GM18861 (cell line): ENCODE measurements at regions not wholly inside any gene's neighbourhood (a gene's known extent, or its start where the extent isn't known, plus 50 kb on each side); places are given as distances from the start of the nearest gene placed in this dataset.
"Not testable (repeated sequence)": the region's sequence is repeated elsewhere in the genome, so short reads cannot be mapped to it uniquely, and the experiment has no call there.

Experiments
- ATAC-seq: cut with Tn5 transposase; IDR thresholded peaks from one replicate; pipeline ENCODE4 v1.9.1; 2021; ENCODE audit not compliant: unreplicated experiment

DNA sequence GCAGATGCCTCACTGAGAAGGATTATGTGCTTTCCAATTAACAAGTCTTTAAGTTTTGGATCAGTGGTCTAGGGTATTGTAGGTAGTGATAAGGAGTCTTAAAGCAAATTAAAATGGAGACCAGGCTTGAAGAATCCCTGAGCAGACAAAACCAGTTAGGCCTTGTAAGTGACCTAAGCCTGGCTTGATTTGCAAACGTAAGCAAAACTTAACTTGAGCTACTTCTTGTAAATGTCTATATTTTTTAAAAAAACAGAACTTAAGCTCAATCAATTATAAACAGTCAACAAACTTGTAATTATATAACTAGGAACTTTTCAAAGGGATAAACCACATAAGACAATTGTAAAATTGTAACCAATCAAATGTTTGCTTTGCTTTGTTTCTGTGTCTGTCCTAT is 72.7 kb upstream of the NALF2 start:
- ATAC-seq, result no peak

DNA sequence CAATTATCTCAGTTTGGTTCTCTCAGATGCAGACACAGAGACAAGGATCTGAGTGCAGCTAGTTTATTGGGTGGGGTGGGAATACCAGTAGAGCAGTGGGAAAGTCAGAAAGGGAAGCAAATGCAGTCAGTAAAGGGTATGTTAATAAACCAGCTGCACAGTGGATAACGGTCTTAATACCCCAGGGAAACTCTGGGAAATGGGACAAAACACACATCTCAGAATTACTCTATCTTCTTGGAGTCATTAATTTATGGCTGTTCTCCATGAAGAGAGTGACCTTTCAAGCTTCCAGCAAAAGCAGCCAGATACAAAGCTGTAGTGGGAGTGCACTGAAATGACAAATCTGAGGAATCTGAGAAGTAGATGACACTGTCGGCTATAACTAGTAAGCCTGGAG is 73.3 kb upstream of the NALF2 start:
- ATAC-seq, result no peak

- ATAC-seq, result no peak
Observed at GRCh38 chrX:69429339-69430015, 74.6 kb upstream of the NALF2 start.

DNA sequence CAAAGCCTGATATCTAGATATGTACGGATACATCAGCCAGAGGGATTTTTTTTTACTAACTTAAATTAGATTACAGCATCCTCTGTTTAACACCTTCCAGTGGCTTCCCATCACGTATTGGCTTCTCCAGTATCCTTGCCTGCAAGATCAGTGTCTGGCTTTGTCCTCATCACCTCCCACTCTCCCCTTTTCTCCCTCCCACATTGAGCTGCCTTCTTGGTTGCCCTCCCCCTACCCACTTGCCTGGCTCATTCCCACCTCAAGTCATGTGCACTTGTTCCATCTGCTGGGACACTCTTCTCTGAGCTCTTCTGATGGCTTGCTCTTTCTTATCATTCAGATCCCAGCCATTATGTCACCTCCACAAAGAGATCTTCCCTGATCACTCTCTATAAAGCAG is 75.9 kb upstream of the NALF2 start:
- ATAC-seq, result no peak

- ATAC-seq, result no peak
Observed at GRCh38 chrX:69424910-69425309, 79.2 kb upstream of the NALF2 start.

- ATAC-seq, result no peak
Observed at GRCh38 chrX:69424161-69424560, 80.0 kb upstream of the NALF2 start.

DNA sequence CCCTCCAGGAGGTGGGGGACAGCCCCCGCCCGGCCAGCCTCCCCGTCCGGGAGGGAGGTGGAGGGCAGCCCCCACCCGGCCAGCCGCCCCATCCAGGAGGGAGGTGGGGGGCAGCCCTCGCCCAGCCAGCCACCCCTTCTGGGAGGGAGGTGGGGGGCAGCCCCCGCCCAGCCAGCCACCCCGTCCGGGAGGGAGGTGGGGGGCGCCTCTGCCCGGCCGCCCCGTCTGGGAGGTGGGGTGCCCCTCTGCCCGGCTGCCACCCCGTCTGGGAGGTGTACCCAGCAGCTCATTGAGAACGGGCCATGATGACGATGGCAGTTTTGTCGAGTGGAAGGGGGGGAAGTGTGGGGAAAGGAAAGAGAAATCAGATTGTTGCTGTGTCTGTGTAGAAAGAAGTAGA is 81.9 kb upstream of the NALF2 start:
- ATAC-seq, result not testable (repeated sequence)

DNA sequence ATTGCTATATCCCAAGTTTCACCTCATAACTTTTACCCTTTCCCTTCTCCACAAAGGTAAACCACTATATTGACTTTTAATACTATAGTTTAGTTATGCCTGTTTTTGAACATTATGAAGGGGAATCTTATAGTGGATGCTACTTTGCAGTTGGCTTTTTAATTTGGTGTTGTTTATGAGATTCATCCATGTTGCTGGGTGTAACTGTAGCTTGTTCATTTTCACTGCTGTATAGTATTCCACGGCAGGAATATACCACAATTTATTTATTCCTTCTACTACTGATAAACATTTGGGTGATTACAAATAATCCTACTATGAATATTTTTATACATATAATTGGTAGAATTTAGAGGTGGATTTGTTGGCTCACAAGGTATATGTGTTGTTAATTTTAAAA is 88.4 kb upstream of the NALF2 start:
- ATAC-seq, result no peak

GRCh38 chrX:69412661-69413060 is 91.5 kb upstream of the NALF2 start:
- ATAC-seq, result no peak

DNA sequence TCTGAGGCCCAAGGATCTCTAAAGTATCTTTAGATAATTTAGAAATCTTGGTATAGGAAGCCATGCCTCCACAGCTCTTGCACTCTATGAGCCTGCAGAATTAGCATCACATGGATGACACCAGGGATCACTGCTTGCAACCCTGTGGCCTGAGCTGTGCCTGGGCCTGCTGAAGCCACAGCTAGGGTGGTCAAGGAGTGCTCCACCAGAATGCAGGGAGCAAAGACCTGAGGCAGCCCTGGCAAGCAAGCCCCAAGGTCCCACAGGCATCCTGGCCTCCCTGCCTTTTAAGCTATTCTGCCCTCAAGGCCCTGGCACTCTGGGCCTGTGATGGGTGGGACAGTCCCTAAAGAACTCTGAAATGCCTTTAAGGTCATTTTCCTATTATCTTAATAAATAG is 105.2 kb upstream of the NALF2 start:
- ATAC-seq, result no peak

- ATAC-seq, result no peak
Observed at GRCh38 chrX:69396916-69397315, 107.2 kb upstream of the NALF2 start.

DNA sequence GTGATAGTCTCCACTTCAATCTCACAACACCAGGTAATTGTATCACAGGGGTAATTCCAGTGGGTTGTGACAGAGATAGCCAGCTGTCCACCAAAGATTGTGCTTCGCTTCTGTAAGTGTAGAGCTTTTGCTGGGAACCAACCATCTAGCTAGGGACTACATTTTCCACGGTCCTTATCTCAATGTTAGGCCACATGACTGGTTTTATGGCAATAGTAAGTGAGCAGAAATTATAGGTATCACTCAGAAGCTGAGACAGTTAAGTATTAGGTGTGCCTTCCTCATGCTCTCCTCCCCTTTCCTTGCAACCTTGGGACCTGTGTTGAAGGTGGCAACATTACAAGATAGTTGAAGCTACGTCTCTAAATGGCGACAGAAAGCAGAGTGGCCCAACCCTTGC is 108.8 kb upstream of the NALF2 start:
- no peak for ATAC-seq

- ATAC-seq, result no peak
Observed at GRCh38 chrX:69389101-69389501, 115.0 kb upstream of the NALF2 start.

DNA sequence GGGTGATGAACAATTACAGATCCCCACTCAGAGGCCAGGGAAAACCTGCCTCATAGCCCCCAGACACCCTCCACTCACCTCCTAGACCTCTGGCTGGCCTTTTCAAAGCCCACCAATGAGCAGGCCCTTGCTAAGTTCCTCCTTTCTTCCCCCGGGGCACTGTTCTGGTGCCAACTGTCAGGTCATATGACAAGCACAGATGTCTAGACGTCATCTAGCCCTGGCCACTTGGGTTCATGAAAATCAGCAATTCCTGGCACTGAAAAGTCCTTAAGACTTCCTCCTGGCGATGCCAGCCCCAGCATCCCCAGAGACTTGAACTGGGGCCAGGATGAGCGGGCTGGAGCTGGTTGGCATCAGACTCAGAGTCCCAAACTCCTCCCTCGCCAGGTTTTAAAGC is 115.6 kb upstream of the NALF2 start:
- no peak for ATAC-seq

DNA sequence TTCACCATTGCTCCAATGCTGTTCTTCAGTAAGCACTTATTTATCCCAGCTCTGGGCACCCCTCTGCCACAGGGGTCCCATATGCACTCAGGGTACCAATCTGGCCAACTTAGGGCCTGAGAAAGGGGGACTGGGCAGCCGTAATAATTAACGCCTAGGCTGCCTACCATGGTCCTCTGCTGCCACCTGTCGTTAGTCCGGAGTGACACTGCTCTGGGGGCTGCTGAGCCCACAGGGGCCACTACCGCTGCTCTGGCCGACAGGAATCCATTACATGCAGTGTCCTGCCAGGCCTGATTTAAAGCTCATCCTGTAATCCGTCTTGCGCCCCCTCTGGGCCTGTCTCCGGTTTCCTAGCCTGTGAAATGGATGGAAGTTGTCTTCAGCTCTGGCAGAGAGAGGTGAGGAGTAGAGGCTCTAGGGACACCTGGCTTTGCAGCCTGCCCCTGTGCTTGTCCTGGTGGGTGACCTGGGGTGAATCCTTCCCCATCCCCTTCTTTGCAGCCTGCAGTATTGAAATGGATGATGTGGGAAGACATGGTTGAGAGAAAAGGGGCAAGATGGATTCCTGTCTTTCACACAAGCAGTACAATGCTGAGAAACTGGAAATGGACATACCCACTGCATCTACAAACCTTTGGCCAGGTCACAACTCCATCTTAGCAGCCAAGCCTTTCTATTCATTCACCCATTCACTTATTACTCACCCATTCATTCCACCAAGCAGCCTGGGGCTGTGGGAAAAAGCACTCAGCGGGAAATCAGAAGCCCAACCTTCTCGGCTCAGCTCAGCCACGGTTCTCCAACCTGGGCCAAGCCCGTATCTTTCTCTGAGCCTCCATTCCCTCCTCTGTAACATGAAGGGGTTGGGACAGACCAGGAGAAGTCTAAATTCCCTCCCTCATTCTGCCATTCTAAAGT is 116.3 kb upstream of the NALF2 start:
- peak; percentile 52 for ATAC-seq

- no peak for ATAC-seq
Observed at GRCh38 chrX:69386681-69387080, 117.4 kb upstream of the NALF2 start.

GRCh38 chrX:69379412-69379811 is 124.7 kb upstream of the NALF2 start:
- ATAC-seq, result no peak

GRCh38 chrX:69374569-69374968 is 129.6 kb upstream of the NALF2 start:
- ATAC-seq, result no peak

GRCh38 chrX:69372435-69372834 is 131.7 kb upstream of the NALF2 start:
- no peak for ATAC-seq

DNA sequence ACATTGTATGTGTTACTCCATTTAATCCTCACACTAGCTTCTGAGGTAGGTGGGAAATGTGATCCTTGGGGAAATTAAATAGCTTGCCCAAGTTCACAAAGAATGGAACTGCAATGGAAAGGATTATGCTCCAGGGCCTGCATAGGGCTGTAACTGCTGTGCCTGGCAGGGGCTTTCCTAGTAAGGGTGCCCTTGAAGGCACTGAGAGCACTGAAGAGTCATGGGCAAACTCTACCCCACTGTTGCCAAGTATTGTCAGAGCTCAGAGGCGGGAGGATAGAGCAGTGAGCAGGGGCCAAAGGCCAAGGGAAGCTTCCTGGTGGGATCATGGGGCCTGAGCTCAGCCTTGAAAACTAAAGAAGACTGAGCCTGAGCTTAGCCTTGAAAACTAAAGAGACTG is 133.0 kb upstream of the NALF2 start:
- ATAC-seq, result no peak

DNA sequence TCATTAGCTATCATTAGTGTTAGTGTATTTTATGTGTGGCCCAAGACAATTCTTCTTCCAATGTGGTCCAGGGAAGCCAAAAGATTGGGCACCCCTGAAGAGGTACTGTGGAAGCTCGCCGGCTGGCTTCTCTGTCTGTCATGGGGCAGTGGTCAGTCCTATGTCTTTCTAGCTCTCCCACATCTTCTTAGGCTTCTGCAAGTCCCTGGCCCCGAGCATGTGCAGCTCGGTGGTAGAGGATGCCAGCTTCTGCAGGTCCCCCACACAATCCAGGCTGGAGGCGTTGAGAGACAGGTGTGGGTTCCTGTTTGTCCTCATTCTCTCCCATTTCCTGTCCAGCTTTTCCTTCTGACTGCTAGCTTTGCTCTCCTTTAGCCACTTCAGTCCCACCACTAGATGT is 134.1 kb upstream of the NALF2 start:
- ATAC-seq, result no peak

DNA sequence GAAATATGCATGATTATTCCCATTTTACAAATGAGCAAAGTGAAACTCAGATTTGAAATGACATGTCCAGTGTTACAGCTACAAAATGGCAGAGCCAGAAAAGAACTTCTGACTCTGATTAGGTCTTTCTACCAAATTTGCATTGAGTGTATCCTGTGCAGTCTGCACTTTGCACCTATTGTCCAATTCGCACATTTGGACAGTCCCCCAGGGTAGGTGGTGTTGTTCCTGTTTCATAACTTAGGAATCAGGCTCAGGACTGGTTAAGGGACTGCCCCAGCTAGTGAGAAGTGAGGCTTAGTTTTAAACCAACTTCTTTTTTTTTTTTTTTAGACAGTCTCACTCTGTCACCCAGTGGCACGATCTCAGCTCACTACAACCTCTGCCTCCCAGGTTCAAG is 137.9 kb upstream of the NALF2 start:
- no peak for ATAC-seq
